ENCODE measurements at regions not wholly inside any gene's neighbourhood (a gene's known extent, or its start where the extent isn't known, plus 50 kb on each side); places are given as distances from the start of the nearest gene placed in this dataset.
A peak's percentile ranks its signal among the peaks of the same experiment; 100 is the strongest.

GRCh38 chr3:78426454-78426853 is 1341.3 kb downstream of the ROBO1 start:
- in situ Hi-C loops (cut with HindIII; ENCODE audit: low sequenced_read_pairs), result no loop called here
- DNase-seq (ENCODE audit: low spot score), result no peak

GRCh38 chr3:78427303-78427702 is 1340.5 kb downstream of the ROBO1 start:
- in situ Hi-C loops (cut with HindIII; ENCODE audit: low sequenced_read_pairs), result no loop called here
- DNase-seq (ENCODE audit: low spot score), result no peak

GRCh38 chr3:78430741-78431140 is 1337.1 kb downstream of the ROBO1 start:
- no peak for DNase-seq (ENCODE audit: low spot score)
- in situ Hi-C loops (cut with HindIII; ENCODE audit: low sequenced_read_pairs), result no loop called here

GRCh38 chr3:78434801-78435200 is 1333.0 kb downstream of the ROBO1 start:
- DNase-seq (ENCODE audit: low spot score), result no peak
- in situ Hi-C loops (cut with HindIII; ENCODE audit: low sequenced_read_pairs), result no loop called here

- no peak for DNase-seq (ENCODE audit: low spot score)
- in situ Hi-C loops (cut with HindIII; ENCODE audit: low sequenced_read_pairs), result no loop called here
These were observed 1312.6 kb downstream of the ROBO1 start for GRCh38 chr3:78455166-78455565.

GRCh38 chr3:78455712-78456433 is 1311.9 kb downstream of the ROBO1 start:
- DNase-seq (ENCODE audit: low spot score), result peak; percentile 5
- in situ Hi-C loops (cut with HindIII; ENCODE audit: low sequenced_read_pairs), result no loop called here

- in situ Hi-C loops (cut with HindIII; ENCODE audit: low sequenced_read_pairs), result no loop called here
- DNase-seq (ENCODE audit: low spot score), result no peak
These were observed 1308.0 kb downstream of the ROBO1 start for GRCh38 chr3:78459796-78460195.

GRCh38 chr3:78462021-78462420 is 1305.8 kb downstream of the ROBO1 start:
- in situ Hi-C loops (cut with HindIII; ENCODE audit: low sequenced_read_pairs), result no loop called here
- DNase-seq (ENCODE audit: low spot score), result no peak

GRCh38 chr3:78476076-78476475 is 1291.7 kb downstream of the ROBO1 start:
- in situ Hi-C loops (cut with HindIII; ENCODE audit: low sequenced_read_pairs), result no loop called here

GRCh38 chr3:78481050-78481449 is 1286.7 kb downstream of the ROBO1 start:
- no peak for DNase-seq (ENCODE audit: low spot score)
- in situ Hi-C loops (cut with HindIII; ENCODE audit: low sequenced_read_pairs), result no loop called here

More at GRCh38 chr3:78476076-78476475, 1291.7 kb downstream of the ROBO1 start:
- no peak for DNase-seq (ENCODE audit: low spot score)

- in situ Hi-C loops (cut with HindIII; ENCODE audit: low sequenced_read_pairs), result no loop called here
- no peak for DNase-seq (ENCODE audit: low spot score)
These were observed 1284.7 kb downstream of the ROBO1 start for GRCh38 chr3:78483090-78483489.

GRCh38 chr3:78494851-78495250 is 1272.9 kb downstream of the ROBO1 start:
- DNase-seq (ENCODE audit: low spot score), result peak; percentile 83
- in situ Hi-C loops (cut with HindIII; ENCODE audit: low sequenced_read_pairs), result no loop called here

- in situ Hi-C loops (cut with HindIII; ENCODE audit: low sequenced_read_pairs), result no loop called here
These were observed 1272.5 kb downstream of the ROBO1 start for GRCh38 chr3:78495301-78495700.

GRCh38 chr3:78496501-78496900 is 1271.3 kb downstream of the ROBO1 start:
- in situ Hi-C loops (cut with HindIII; ENCODE audit: low sequenced_read_pairs), result no loop called here
- peak; percentile 47 for DNase-seq (ENCODE audit: low spot score)

More at GRCh38 chr3:78495301-78495700, 1272.5 kb downstream of the ROBO1 start:
- peak; percentile 80 for DNase-seq (ENCODE audit: low spot score)

GRCh38 chr3:78497021-78497420 is 1270.8 kb downstream of the ROBO1 start:
- DNase-seq (ENCODE audit: low spot score), result peak; percentile 87
- in situ Hi-C loops (cut with HindIII; ENCODE audit: low sequenced_read_pairs), result no loop called here

- in situ Hi-C loops (cut with HindIII; ENCODE audit: low sequenced_read_pairs), result no loop called here
- peak; percentile 8 for DNase-seq (ENCODE audit: low spot score)
These were observed 1270.0 kb downstream of the ROBO1 start for GRCh38 chr3:78497767-78498166.

- in situ Hi-C loops (cut with HindIII; ENCODE audit: low sequenced_read_pairs), result no loop called here
- DNase-seq (ENCODE audit: low spot score), result no peak
These were observed 1261.7 kb downstream of the ROBO1 start for GRCh38 chr3:78506061-78506460.

- in situ Hi-C loops (cut with HindIII; ENCODE audit: low sequenced_read_pairs), result no loop called here
- DNase-seq (ENCODE audit: low spot score), result no peak
These were observed 1261.1 kb downstream of the ROBO1 start for GRCh38 chr3:78506581-78507195.

- in situ Hi-C loops (cut with HindIII; ENCODE audit: low sequenced_read_pairs), result no loop called here
- DNase-seq (ENCODE audit: low spot score), result no peak
These were observed 1260.4 kb downstream of the ROBO1 start for GRCh38 chr3:78507196-78507984.

GRCh38 chr3:78511840-78512239 is 1256.0 kb downstream of the ROBO1 start:
- in situ Hi-C loops (cut with HindIII; ENCODE audit: low sequenced_read_pairs), result no loop called here
- no peak for DNase-seq (ENCODE audit: low spot score)

Measured in G401 (cell line).